Mesendoderm (in vitro differentiated cells): ENCODE measurements at regions not wholly inside any gene's neighbourhood (a gene's known extent, or its start where the extent isn't known, plus 50 kb on each side); places are given as distances from the start of the nearest gene placed in this dataset.

Experiments
- DNase-seq: peaks from one replicate; pipeline ENCODE4 v3.0.0; 2013
- H2AK5ac ChIP-seq: 2 replicates; pipeline ENCODE4 v1.6.1; 2013; ENCODE audit warnings: low read length, inconsistent platforms
- H2BK120ac ChIP-seq: 2 replicates; pipeline ENCODE4 v1.6.1; 2013; ENCODE audit warnings: low read depth, mild to moderate bottlenecking, low read length, moderate library complexity, mixed read lengths
- H2BK15ac ChIP-seq: replicated peaks from 2 replicates; pipeline ENCODE4 v1.6.1; 2013; ENCODE audit warnings: low read depth, mild to moderate bottlenecking, moderate library complexity
- H2BK5ac ChIP-seq: 2 replicates; pipeline ENCODE4 v1.6.1; 2013; ENCODE audit warnings: low read length, inconsistent platforms
- H3K18ac ChIP-seq: 2 replicates; pipeline ENCODE4 v1.6.1; 2013; ENCODE audit warnings: mild to moderate bottlenecking, low read length, mixed read lengths
- H3K23ac ChIP-seq: one replicate; pipeline ENCODE4 v1.6.1; 2013; ENCODE audit warnings: low read length
- H3K27ac ChIP-seq: 2 replicates; pipeline ENCODE4 v1.5.1; 2013; ENCODE audit warnings: low read depth, mild to moderate bottlenecking, inconsistent platforms, low read length, moderate library complexity
- H3K27me3 ChIP-seq: 2 replicates; pipeline ENCODE4 v1.6.1; 2013; ENCODE audit warnings: low read length, control low read depth, mild to moderate bottlenecking, inconsistent platforms; ENCODE audit not compliant: insufficient read depth, poor library complexity
- H3K36me3 ChIP-seq: 2 replicates; pipeline ENCODE4 v1.6.1; 2013; ENCODE audit warnings: low read length, inconsistent platforms; ENCODE audit not compliant: control insufficient read depth, insufficient read depth
- H3K4ac ChIP-seq: one replicate; pipeline ENCODE4 v1.6.1; 2013; ENCODE audit warnings: low read depth, mild to moderate bottlenecking, low read length, moderate library complexity
- H3K4me1 ChIP-seq: 2 replicates; pipeline ENCODE4 v1.6.1; 2013; ENCODE audit warnings: low read depth, low read length, inconsistent platforms; ENCODE audit not compliant: control insufficient read depth
- H3K4me2 ChIP-seq: 2 replicates; pipeline ENCODE4 v1.6.1; 2013; ENCODE audit warnings: low read length
- H3K4me3 ChIP-seq: 2 replicates; pipeline ENCODE4 v1.5.1; 2013; ENCODE audit warnings: mild to moderate bottlenecking, low read length
- H3K56ac ChIP-seq: one replicate; pipeline ENCODE4 v1.6.1; 2013; ENCODE audit warnings: low read length
- H3K79me1 ChIP-seq: 2 replicates; pipeline ENCODE4 v1.6.1; 2013; ENCODE audit warnings: low read length, inconsistent platforms
- H3K79me2 ChIP-seq: 2 replicates; pipeline ENCODE4 v1.6.1; 2013; ENCODE audit warnings: mild to moderate bottlenecking, low read length; ENCODE audit not compliant: control insufficient read depth, insufficient read depth
- H3K9ac ChIP-seq: 2 replicates; pipeline ENCODE4 v1.6.1; 2013; ENCODE audit warnings: low read length, inconsistent platforms
- H4K5ac ChIP-seq: one replicate; pipeline ENCODE4 v1.6.1; 2013; ENCODE audit warnings: low read length
- H4K8ac ChIP-seq: one replicate; pipeline ENCODE4 v1.6.1; 2013; ENCODE audit warnings: low read depth, mild to moderate bottlenecking, control low read depth, low read length, moderate library complexity
- WGBS: extraction: QIAGEN DNeasy Blood & Tissue Kit; methylation state at CpG from one replicate; pipeline ENCODE4 v1.1.7; 2013; ENCODE audit warnings: low lambda C conversion rate, missing lambda C conversion rate; ENCODE audit not compliant: insufficient coverage; ENCODE audit errors: extremely low coverage; 5-methylcytosine and 5-hydroxymethylcytosine counted together

DNA sequence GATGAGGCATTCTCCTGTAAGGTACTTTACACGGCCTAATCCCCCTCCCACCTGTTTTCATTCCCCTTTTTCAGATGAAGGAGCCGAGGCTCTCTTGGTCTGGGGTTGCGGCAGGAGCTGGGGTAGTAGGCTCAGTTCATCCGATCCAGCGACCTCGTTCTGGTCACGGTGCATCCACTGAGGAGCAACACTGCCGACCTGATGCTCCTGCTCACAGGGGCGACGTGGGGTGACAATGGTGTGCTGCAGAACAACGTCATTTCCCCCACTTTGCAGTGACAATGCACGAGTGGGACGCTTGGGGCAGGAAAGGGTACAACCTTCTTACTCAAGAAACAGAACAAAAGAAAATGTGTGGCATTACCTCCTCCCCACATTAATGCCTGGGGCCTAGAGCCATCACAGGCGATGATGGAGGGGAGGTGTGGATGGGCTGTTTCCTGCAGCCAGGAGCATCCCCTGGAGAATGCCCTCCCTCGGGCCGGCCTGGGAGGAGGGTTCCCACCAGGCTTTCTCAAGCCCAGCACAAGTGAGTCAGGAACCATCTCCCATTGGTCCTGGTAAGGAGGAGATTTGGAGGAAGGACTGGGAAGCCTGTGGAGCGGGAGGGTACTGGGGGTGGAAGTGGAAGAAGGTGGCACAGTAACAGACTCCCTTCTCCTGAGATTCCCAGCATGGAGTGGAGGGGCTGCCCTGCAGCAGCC, 125.6 kb downstream of the SPATA19 start:
- Histone ChIP-seq H4K8ac (no peak overlapping the region), H2AK5ac (no peak overlapping the region), H3K56ac (no peak overlapping the region), H3K18ac (no peak overlapping the region), H2BK15ac (no peak overlapping the region), H3K4ac (no peak overlapping the region), H3K27ac (no peak overlapping the region), H3K36me3 (no peaks in the 10 kb centered on the region), H3K27me3 (no peaks in the 10 kb centered on the region), H3K4me3 (no peak overlapping the region), H3K4me2 (no peak overlapping the region), H3K79me1 (no peaks in the 10 kb centered on the region), H3K4me1 (no peaks in the 10 kb centered on the region), H3K23ac (no peak overlapping the region), H2BK120ac (no peak overlapping the region), H3K9ac (no peak overlapping the region), H4K5ac (no peak overlapping the region), H2BK5ac (no peak overlapping the region), H3K79me2 (no peaks in the 10 kb centered on the region)
- peak; percentile 34 for DNase-seq
- no CpG with 5 or more reads among the region's 17 CpGs for WGBS

DNA sequence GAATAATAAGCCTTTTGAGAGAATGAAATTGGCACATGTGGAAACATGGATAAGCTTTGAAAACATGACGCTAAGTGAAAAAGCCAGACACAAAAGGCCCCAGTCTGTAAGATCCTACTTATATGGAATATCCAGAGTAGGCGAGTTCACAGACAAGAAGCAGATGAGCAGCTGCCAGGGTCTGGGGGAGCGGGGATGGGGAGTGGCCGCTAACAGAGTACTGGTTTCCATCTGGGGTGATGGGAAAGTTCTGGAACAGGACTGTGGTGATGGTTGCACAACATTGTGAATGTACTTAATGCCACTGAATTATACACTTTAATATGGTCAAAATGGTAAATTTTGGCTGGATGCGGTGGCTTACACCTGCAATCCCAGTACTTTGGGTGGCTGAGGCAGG, 126.5 kb downstream of the SPATA19 start:
- no peak overlapping the region for H3K4me3 ChIP-seq
- H4K5ac ChIP-seq = no peak overlapping the region
- H3K4ac ChIP-seq = no peak overlapping the region
- no peaks in the 10 kb centered on the region for H3K36me3 ChIP-seq
- H2BK120ac ChIP-seq = no peak overlapping the region
- H3K27ac ChIP-seq = no peak overlapping the region
- WGBS = no CpG with 5 or more reads among the region's 5 CpGs
- no peaks in the 10 kb centered on the region for H3K4me1 ChIP-seq
- no peak overlapping the region for H2BK5ac ChIP-seq
- H3K4me2 ChIP-seq = no peak overlapping the region
- H3K56ac ChIP-seq = no peak overlapping the region
- H3K79me2 ChIP-seq = no peaks in the 10 kb centered on the region
- H3K27me3 ChIP-seq = no peaks in the 10 kb centered on the region
- no peak overlapping the region for H2AK5ac ChIP-seq
- no peak overlapping the region for H2BK15ac ChIP-seq
- no peaks in the 10 kb centered on the region for H3K79me1 ChIP-seq
- H3K9ac ChIP-seq = no peak overlapping the region
- H4K8ac ChIP-seq = no peak overlapping the region
- H3K18ac ChIP-seq = no peak overlapping the region
- DNase-seq = no peak
- H3K23ac ChIP-seq = no peak overlapping the region

DNA sequence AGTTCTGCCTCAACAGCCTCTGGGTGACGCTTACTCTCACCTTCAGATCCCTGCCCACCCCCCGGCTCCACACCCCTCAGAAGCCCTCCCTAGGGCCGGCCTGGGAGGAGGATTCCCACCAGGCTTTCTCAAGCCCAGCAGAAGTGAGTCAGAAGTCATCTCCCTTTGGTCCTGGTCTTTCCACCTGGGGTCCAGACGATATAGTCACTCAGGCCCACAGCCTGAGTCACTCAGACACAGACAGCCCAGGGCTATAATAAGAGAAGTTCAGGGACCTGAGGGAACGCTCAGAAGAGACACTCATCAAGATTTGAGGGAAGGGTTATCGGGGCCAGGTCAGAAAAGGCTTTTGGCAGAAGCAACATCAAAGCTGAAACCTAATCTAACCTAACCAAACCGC, 127.1 kb downstream of the SPATA19 start:
- WGBS = no CpG with 5 or more reads among the region's 7 CpGs
- H3K4me3 ChIP-seq = no peak overlapping the region
- DNase-seq = no peak
- no peak overlapping the region for H3K23ac ChIP-seq
- H3K9ac ChIP-seq = no peak overlapping the region
- H3K56ac ChIP-seq = no peak overlapping the region
- H3K4me1 ChIP-seq = no peaks in the 10 kb centered on the region
- H2BK120ac ChIP-seq = no peak overlapping the region
- no peaks in the 10 kb centered on the region for H3K36me3 ChIP-seq
- H2BK5ac ChIP-seq = no peak overlapping the region
- H4K8ac ChIP-seq = no peak overlapping the region
- no peak overlapping the region for H2BK15ac ChIP-seq
- no peaks in the 10 kb centered on the region for H3K27me3 ChIP-seq
- H4K5ac ChIP-seq = no peak overlapping the region
- H3K27ac ChIP-seq = no peak overlapping the region
- H3K4me2 ChIP-seq = no peak overlapping the region
- H3K4ac ChIP-seq = no peak overlapping the region
- H3K79me1 ChIP-seq = no peaks in the 10 kb centered on the region
- H3K79me2 ChIP-seq = no peaks in the 10 kb centered on the region
- no peak overlapping the region for H3K18ac ChIP-seq
- no peak overlapping the region for H2AK5ac ChIP-seq

DNA sequence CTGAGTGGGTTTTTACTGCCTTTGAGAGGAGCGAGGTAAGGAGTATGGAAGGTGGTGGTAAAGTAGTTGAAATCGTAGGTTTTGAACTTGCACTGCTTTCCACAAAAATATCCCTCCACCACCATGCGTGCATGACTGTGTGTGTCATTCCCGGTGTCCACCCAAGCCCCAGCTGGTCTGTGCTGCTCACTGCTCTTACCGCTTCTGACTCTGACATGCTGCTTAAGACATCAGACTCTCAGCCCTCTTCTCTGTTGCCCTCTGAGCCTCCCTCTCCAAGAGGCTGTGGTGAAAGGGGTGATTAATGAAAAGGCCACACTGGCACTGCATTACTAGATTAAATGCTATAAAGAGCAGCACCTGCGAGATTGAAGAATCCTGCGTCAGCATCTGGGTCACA, 128.7 kb downstream of the SPATA19 start:
- no peak overlapping the region for H2BK120ac ChIP-seq

DNA sequence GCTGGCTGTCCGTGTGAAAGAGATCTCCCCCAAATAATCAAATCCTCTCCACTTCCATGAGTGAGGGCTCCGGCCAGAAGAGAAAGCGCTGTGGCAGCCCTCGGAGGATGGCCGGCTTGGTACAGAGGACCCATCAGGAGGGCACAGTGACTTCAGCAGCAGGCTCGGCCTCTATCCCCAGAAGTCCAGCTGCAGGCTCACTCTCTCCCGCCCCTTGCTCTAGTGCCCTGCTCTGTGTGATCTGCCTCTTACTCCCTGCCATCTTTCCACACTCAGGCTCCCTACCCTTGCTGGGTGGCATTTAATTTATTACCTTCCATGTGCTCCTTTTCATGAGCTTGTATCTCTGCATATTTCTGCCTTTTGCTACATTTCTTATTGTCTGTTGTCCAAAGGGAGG, 129.7 kb downstream of the SPATA19 start:
- Histone ChIP-seq H3K79me1 (no peaks in the 10 kb centered on the region), H3K79me2 (no peaks in the 10 kb centered on the region), H3K23ac (no peak overlapping the region), H2BK120ac (no peak overlapping the region), H3K27ac (no peak overlapping the region), H3K9ac (no peak overlapping the region), H3K36me3 (no peaks in the 10 kb centered on the region), H3K18ac (no peak overlapping the region), H3K4ac (no peak overlapping the region), H3K56ac (no peak overlapping the region), H4K5ac (no peak overlapping the region), H2BK15ac (no peak overlapping the region), H2AK5ac (no peak overlapping the region), H3K27me3 (no peaks in the 10 kb centered on the region), H3K4me2 (no peak overlapping the region), H4K8ac (no peak overlapping the region), H3K4me1 (peaks cover 18% of the 10 kb centered on the region), H3K4me3 (no peak overlapping the region), H2BK5ac (no peak overlapping the region)
- no CpG with 5 or more reads among the region's 7 CpGs for WGBS
- DNase-seq = no peak

More for the DNA sequence above, 128.7 kb downstream of the SPATA19 start:
- Histone ChIP-seq H3K4ac (no peak overlapping the region), H3K4me1 (peaks cover 9% of the 10 kb centered on the region), H3K9ac (no peak overlapping the region), H2BK15ac (no peak overlapping the region), H3K4me3 (no peak overlapping the region), H3K27me3 (no peaks in the 10 kb centered on the region), H4K8ac (no peak overlapping the region), H3K56ac (no peak overlapping the region), H4K5ac (no peak overlapping the region), H2AK5ac (no peak overlapping the region), H3K79me1 (no peaks in the 10 kb centered on the region), H3K36me3 (no peaks in the 10 kb centered on the region), H2BK5ac (no peak overlapping the region), H3K27ac (no peak overlapping the region), H3K23ac (no peak overlapping the region), H3K4me2 (no peak overlapping the region), H3K79me2 (no peaks in the 10 kb centered on the region), H3K18ac (no peak overlapping the region)
- WGBS = no CpG with 5 or more reads among the region's 7 CpGs
- DNase-seq = no peak
